ENCODE measurements at regions not wholly inside any gene's neighbourhood (a gene's known extent, or its start where the extent isn't known, plus 50 kb on each side); places are given as distances from the start of the nearest gene placed in this dataset.

DNA sequence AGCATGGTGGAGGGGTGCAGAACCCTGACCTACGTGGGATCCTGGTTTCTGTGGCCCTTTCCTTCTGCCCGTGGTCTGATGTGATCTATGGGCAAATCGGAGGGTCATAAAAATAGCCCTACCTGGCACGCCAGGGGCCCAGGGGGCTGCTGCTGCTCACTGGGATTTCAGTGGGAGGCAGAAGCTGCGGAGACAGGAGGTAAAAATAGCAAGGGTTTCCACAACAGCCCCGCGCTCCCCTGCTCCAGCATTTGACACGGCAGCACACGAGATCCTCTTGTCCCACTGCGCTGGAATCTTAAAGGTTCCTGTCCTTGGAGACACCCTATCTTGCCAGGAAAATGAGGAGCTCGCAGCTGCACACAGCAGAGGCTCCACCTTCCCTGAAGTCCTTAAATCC is 321.2 kb downstream of the CTTN start:
- TF ChIP-seq, protein P1, sequence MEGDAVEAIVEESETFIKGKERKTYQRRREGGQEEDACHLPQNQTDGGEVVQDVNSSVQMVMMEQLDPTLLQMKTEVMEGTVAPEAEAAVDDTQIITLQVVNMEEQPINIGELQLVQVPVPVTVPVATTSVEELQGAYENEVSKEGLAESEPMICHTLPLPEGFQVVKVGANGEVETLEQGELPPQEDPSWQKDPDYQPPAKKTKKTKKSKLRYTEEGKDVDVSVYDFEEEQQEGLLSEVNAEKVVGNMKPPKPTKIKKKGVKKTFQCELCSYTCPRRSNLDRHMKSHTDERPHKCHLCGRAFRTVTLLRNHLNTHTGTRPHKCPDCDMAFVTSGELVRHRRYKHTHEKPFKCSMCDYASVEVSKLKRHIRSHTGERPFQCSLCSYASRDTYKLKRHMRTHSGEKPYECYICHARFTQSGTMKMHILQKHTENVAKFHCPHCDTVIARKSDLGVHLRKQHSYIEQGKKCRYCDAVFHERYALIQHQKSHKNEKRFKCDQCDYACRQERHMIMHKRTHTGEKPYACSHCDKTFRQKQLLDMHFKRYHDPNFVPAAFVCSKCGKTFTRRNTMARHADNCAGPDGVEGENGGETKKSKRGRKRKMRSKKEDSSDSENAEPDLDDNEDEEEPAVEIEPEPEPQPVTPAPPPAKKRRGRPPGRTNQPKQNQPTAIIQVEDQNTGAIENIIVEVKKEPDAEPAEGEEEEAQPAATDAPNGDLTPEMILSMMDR (IDR thresholded peaks at IDR 0.05; ENCODE audit: low read depth, low read length): no peak
- no peak for TF ChIP-seq POLR2A (IDR thresholded peaks at IDR 0.05; ENCODE audit: extremely low read depth, insufficient read length)

Measured in NB4 (cell line).